Adrenal gland (tissue), 9 donors: ENCODE measurements at regions not wholly inside any gene's neighbourhood (a gene's known extent, or its start where the extent isn't known, plus 50 kb on each side); places are given as distances from the start of the nearest gene placed in this dataset.

Source experiments
- DNase-seq, 7 donors: peaks; one replicate each; pipeline ENCODE4 v3.0.0-alpha.2; 2019 to 2020
- H3K27ac ChIP-seq, 5 donors: fragments of 200-600 bp; sonication (generic) in 4 of 5; 1 replicate in 3 of 5; 2 replicates in 2 of 5; pipeline versions ENCODE4 v1.5.1 to v1.8.0; 2016 to 2020; ENCODE audit warnings: mild to moderate bottlenecking in 1 of 5
- H3K27me3 ChIP-seq: fragments of 200-600 bp; 2 replicates; pipeline ENCODE4 v1.8.0; 2021
- H3K36me3 ChIP-seq, 2 donors: fragments of 200-600 bp; replicated peaks in 1 of 2; 1 replicate in 1 of 2; 2 replicates in 1 of 2; pipeline versions ENCODE4 v1.5.1 to v1.8.0; 2018 to 2022
- H3K4me1 ChIP-seq, 2 donors: fragments of 200-600 bp; replicated peaks in 1 of 2; 1 replicate in 1 of 2; 2 replicates in 1 of 2; pipeline versions ENCODE4 v1.5.1 to v1.8.0; 2018 to 2021
- H3K4me3 ChIP-seq, 4 donors: fragments of 200-600 bp; sonication (generic) in 3 of 4; one replicate each; pipeline ENCODE4 v1.5.1; 2016 to 2018
- H3K9me3 ChIP-seq, 3 donors: fragments of 200-600 bp; sonication (generic) in 1 of 3; replicated peaks in 1 of 3; 1 replicate in 2 of 3; 2 replicates in 1 of 3; pipeline versions ENCODE4 v1.5.1 to v1.8.0; 2016 to 2021
- POLR2A ChIP-seq, 2 donors: fragments of 450-650 bp; IDR thresholded peaks; one replicate each; pipeline ENCODE4 v1.6.1; 2017; ENCODE audit warnings: antibody characterized with exemption in 2 of 2, mild to moderate bottlenecking in 2 of 2, moderate library complexity in 1 of 2
- WGBS, 4 donors: extraction: QIAGEN DNeasy Blood & Tissue Kit in 2 of 4; methylation state at CpG; one replicate each; pipeline versions ENCODE4 v1.1.5 to v1.1.7; 2013 to 2017; 5-methylcytosine and 5-hydroxymethylcytosine counted together
- intact Hi-C, 2 donors: fragments of 100-400 bp; cut with DNase I; formaldehyde crosslinking; loops; one replicate each; pipeline versions ENCODE4 v1.14.1 to v1.15.0; 2022 to 2023
- TF ChIP-seq, protein P1 (sequence below), 6 experiments: fragments of 450-650 bp in 4 of 6; fragments of 200-600 bp in 2 of 6; sonication (generic) in 1 of 6; IDR thresholded peaks; 1 replicate in 5 of 6; 2 replicates in 1 of 6; pipeline versions ENCODE4 v1.5.1 to v1.8.0; 2016 to 2021; ENCODE audit warnings: antibody characterized with exemption in 6 of 6, mild to moderate bottlenecking in 2 of 6, moderate library complexity in 1 of 6
- donor health status: healthy with polysubstance abuse.
- donor health status: Bipolar disorder and iron deficiency.
- donor health status: DM: yes; HTN: yes; CAD: no.
- donor health status: DM: no; HTN: no; CAD: no.
- donor health status: DM: no; HTN: no; CAD: no.

- H3K36me3 ChIP-seq = no peaks in the 10 kb centered on the region
- peak in 2 of 7 donors; percentile 8 to 41 for DNase-seq
- no peak for TF ChIP-seq POLR2A (IDR thresholded peaks at IDR 0.05)
- TF ChIP-seq, protein P1, sequence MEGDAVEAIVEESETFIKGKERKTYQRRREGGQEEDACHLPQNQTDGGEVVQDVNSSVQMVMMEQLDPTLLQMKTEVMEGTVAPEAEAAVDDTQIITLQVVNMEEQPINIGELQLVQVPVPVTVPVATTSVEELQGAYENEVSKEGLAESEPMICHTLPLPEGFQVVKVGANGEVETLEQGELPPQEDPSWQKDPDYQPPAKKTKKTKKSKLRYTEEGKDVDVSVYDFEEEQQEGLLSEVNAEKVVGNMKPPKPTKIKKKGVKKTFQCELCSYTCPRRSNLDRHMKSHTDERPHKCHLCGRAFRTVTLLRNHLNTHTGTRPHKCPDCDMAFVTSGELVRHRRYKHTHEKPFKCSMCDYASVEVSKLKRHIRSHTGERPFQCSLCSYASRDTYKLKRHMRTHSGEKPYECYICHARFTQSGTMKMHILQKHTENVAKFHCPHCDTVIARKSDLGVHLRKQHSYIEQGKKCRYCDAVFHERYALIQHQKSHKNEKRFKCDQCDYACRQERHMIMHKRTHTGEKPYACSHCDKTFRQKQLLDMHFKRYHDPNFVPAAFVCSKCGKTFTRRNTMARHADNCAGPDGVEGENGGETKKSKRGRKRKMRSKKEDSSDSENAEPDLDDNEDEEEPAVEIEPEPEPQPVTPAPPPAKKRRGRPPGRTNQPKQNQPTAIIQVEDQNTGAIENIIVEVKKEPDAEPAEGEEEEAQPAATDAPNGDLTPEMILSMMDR (IDR thresholded peaks at IDR 0.05) = no peak
- intact Hi-C loops = no loop called here
- no peaks in the 10 kb centered on the region for H3K27me3 ChIP-seq
- 88 to 90% (median 89%) methylated on average over 17 to 28 of the region's 28 CpGs for WGBS, 4 donors
- H3K27ac ChIP-seq = no peak overlapping the region
- H3K4me1 ChIP-seq = no peaks in the 10 kb centered on the region
- no peak overlapping the region for H3K4me3 ChIP-seq
- H3K9me3 ChIP-seq = no peaks in the 10 kb centered on the region
Measured at GRCh38 chr7:80259-81067, 111.9 kb upstream of the FAM20C start.

DNA sequence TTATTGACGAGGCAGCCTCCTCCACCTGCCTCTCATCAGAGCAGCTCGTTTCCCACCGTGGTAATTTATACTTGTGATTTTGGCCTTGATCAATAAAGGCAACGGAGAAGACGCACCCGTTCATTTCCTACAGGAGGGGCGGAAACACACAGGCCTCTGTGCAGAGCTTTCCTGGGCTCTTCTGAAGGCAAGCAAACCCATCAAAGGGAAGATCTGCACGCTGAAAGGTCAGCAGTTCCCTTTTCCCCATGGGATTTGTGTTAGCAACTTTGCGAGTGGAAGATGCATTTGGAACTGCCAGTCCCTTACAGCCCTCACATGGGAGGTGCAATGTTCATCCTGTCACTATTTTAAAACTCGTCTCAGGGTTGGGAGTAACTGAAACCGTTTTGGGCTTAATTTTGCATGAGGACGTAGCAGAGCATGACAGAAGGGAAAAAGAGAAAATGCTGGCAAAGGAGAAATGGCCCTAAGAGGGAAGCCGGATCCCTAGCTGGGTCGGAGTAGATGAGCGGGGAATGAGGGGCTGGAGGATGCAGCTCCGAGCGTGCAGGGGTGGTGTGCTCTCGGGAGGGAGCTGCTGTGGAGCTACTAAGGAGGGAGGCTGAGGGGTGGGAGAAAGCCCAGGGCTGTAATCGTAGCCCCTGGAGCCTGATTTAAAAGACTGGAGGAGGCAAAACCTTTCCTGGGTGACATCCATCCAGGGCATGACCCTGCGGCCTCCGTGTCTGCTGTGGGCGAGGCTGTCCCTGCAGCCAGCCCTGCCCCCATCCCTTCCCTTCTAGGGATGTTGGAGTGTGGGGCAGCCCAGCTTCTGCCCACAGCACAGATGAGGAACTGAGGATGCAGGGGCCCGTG lies 111.1 kb upstream of the FAM20C start:
- no peaks in the 10 kb centered on the region for H3K36me3 ChIP-seq
- WGBS, 4 donors = 75 to 83% (median 80%) methylated on average over 20 to 23 of the region's 23 CpGs
- TF ChIP-seq POLR2A (IDR thresholded peaks at IDR 0.05) = no peak
- TF ChIP-seq, protein P1 (IDR thresholded peaks at IDR 0.05) = no peak

GRCh38 chr7:81926-82756 lies 110.2 kb upstream of the FAM20C start:
- DNase-seq = peak in 1 of 7 donors; percentile 39
- Histone ChIP-seq H3K27ac (no peak overlapping the region), H3K36me3 (no peaks in the 10 kb centered on the region), H3K9me3 (no peaks in the 10 kb centered on the region), H3K4me3 (no peak overlapping the region), H3K27me3 (no peaks in the 10 kb centered on the region), H3K4me1 (no peaks in the 10 kb centered on the region)
- TF ChIP-seq POLR2A (IDR thresholded peaks at IDR 0.05) = no peak
- TF ChIP-seq, protein P1 (IDR thresholded peaks at IDR 0.05) = no peak
- WGBS, 4 donors = 78 to 92% (median 82%) methylated on average over 21 to 39 of the region's 39 CpGs
- intact Hi-C loops = no loop called here

More for the DNA sequence above, 111.1 kb upstream of the FAM20C start:
- Histone ChIP-seq H3K4me1 (no peaks in the 10 kb centered on the region), H3K9me3 (no peaks in the 10 kb centered on the region), H3K27ac (no peak overlapping the region), H3K27me3 (no peaks in the 10 kb centered on the region), H3K4me3 (no peak overlapping the region)
- intact Hi-C loops = no loop called here
- peak in 1 of 7 donors; percentile 35 for DNase-seq
